ENCODE measurements at regions not wholly inside any gene's neighbourhood (a gene's known extent, or its start where the extent isn't known, plus 50 kb on each side); places are given as distances from the start of the nearest gene placed in this dataset.

- no peak for DNase-seq (ENCODE audit: low read depth)
These were observed 62.7 kb downstream of the SIK1 start for GRCh38 chr21:43364261-43364510.

- DNase-seq (ENCODE audit: low read depth): no peak
These were observed 63.2 kb downstream of the SIK1 start for GRCh38 chr21:43363506-43364260.

- no peak for DNase-seq (ENCODE audit: low read depth)
These were observed 64.0 kb downstream of the SIK1 start for GRCh38 chr21:43362915-43363314.

GRCh38 chr21:43362321-43362791 is 64.6 kb downstream of the SIK1 start:
- no peak for DNase-seq (ENCODE audit: low read depth)

GRCh38 chr21:43361493-43362296 is 65.2 kb downstream of the SIK1 start:
- DNase-seq (ENCODE audit: low read depth): no peak

- DNase-seq (ENCODE audit: low read depth): no peak
These were observed 65.8 kb downstream of the SIK1 start for GRCh38 chr21:43361127-43361492.

GRCh38 chr21:43360441-43361126 is 66.3 kb downstream of the SIK1 start:
- no peak for DNase-seq (ENCODE audit: low read depth)

GRCh38 chr21:43358940-43359822 is 67.8 kb downstream of the SIK1 start:
- no peak for DNase-seq (ENCODE audit: low read depth)

- no peak for DNase-seq (ENCODE audit: low read depth)
These were observed 69.1 kb downstream of the SIK1 start for GRCh38 chr21:43357715-43358430.

GRCh38 chr21:43355925-43356289 is 71.0 kb downstream of the SIK1 start:
- DNase-seq (ENCODE audit: low read depth): no peak

GRCh38 chr21:43355266-43355924 is 71.5 kb downstream of the SIK1 start:
- no peak for DNase-seq (ENCODE audit: low read depth)

- DNase-seq (ENCODE audit: low read depth): no peak
These were observed 72.3 kb downstream of the SIK1 start for GRCh38 chr21:43354666-43355065.

- no peak for DNase-seq (ENCODE audit: low read depth)
These were observed 72.9 kb downstream of the SIK1 start for GRCh38 chr21:43354026-43354420.

- DNase-seq (ENCODE audit: low read depth): no peak
These were observed 73.5 kb downstream of the SIK1 start for GRCh38 chr21:43353282-43354025.

- DNase-seq (ENCODE audit: low read depth): no peak
These were observed 74.2 kb downstream of the SIK1 start for GRCh38 chr21:43352568-43353281.

- DNase-seq (ENCODE audit: low read depth): no peak
These were observed 74.8 kb downstream of the SIK1 start for GRCh38 chr21:43352154-43352537.

- no peak for DNase-seq (ENCODE audit: low read depth)
These were observed 75.3 kb downstream of the SIK1 start for GRCh38 chr21:43351501-43352153.

GRCh38 chr21:43349644-43350043 is 77.3 kb downstream of the SIK1 start:
- DNase-seq (ENCODE audit: low read depth): no peak

GRCh38 chr21:43348801-43349261 is 78.1 kb downstream of the SIK1 start:
- no peak for DNase-seq (ENCODE audit: low read depth)
